NOMO-1 treated with dmso at 0.1 percent for 144 hours (cell line): ENCODE measurements at regions not wholly inside any gene's neighbourhood (a gene's known extent, or its start where the extent isn't known, plus 50 kb on each side); places are given as distances from the start of the nearest gene placed in this dataset.

Experiments used
- DNase-seq: peaks from one replicate; lab custom pipeline; 2025; ENCODE audit not compliant: unreplicated experiment; lab: John Stamatoyannopoulos, UW

- no peak for DNase-seq
These were observed 411.0 kb upstream of the NEGR1 start for GRCh38 chr1:72693376-72693775.

GRCh38 chr1:72690871-72691270 lies 408.5 kb upstream of the NEGR1 start:
- no peak for DNase-seq

- DNase-seq, result no peak
These were observed 396.3 kb upstream of the NEGR1 start for GRCh38 chr1:72678683-72679082.

- DNase-seq, result no peak
These were observed 388.6 kb upstream of the NEGR1 start for GRCh38 chr1:72670902-72671301.

- DNase-seq, result no peak
These were observed 380.6 kb upstream of the NEGR1 start for GRCh38 chr1:72662918-72663317.

GRCh38 chr1:72650843-72651435 lies 368.6 kb upstream of the NEGR1 start:
- DNase-seq, result no peak

GRCh38 chr1:72649991-72650390 lies 367.7 kb upstream of the NEGR1 start:
- no peak for DNase-seq

GRCh38 chr1:72649211-72649888 lies 367.0 kb upstream of the NEGR1 start:
- no peak for DNase-seq

GRCh38 chr1:72648465-72648864 lies 366.1 kb upstream of the NEGR1 start:
- no peak for DNase-seq

- no peak for DNase-seq
These were observed 360.8 kb upstream of the NEGR1 start for GRCh38 chr1:72643142-72643541.

- no peak for DNase-seq
These were observed 355.3 kb upstream of the NEGR1 start for GRCh38 chr1:72637593-72637992.

- DNase-seq, result no peak
These were observed 354.3 kb upstream of the NEGR1 start for GRCh38 chr1:72636631-72637030.

- DNase-seq, result peak; percentile 78
These were observed 353.4 kb upstream of the NEGR1 start for GRCh38 chr1:72635719-72636118.

- DNase-seq, result no peak
These were observed 352.6 kb upstream of the NEGR1 start for GRCh38 chr1:72634946-72635345.

- no peak for DNase-seq
These were observed 349.1 kb upstream of the NEGR1 start for GRCh38 chr1:72631449-72631848.

- peak; percentile 32 for DNase-seq
These were observed 341.0 kb upstream of the NEGR1 start for GRCh38 chr1:72623299-72623708.

- no peak for DNase-seq
These were observed 338.1 kb upstream of the NEGR1 start for GRCh38 chr1:72620453-72620852.

GRCh38 chr1:72606216-72606810 lies 324.0 kb upstream of the NEGR1 start:
- no peak for DNase-seq

GRCh38 chr1:72601035-72601674 lies 318.8 kb upstream of the NEGR1 start:
- DNase-seq, result no peak

GRCh38 chr1:72586023-72586685 lies 303.8 kb upstream of the NEGR1 start:
- DNase-seq, result no peak

- DNase-seq, result no peak
These were observed 297.3 kb upstream of the NEGR1 start for GRCh38 chr1:72579629-72580028.

GRCh38 chr1:72570815-72571214 lies 288.5 kb upstream of the NEGR1 start:
- DNase-seq, result no peak
